ENCODE measurements at regions not wholly inside any gene's neighbourhood (a gene's known extent, or its start where the extent isn't known, plus 50 kb on each side); places are given as distances from the start of the nearest gene placed in this dataset.

GRCh38 chrX:5180135-5180741 is 1048.4 kb downstream of the NLGN4X start:
- TF ChIP-seq, protein P1, sequence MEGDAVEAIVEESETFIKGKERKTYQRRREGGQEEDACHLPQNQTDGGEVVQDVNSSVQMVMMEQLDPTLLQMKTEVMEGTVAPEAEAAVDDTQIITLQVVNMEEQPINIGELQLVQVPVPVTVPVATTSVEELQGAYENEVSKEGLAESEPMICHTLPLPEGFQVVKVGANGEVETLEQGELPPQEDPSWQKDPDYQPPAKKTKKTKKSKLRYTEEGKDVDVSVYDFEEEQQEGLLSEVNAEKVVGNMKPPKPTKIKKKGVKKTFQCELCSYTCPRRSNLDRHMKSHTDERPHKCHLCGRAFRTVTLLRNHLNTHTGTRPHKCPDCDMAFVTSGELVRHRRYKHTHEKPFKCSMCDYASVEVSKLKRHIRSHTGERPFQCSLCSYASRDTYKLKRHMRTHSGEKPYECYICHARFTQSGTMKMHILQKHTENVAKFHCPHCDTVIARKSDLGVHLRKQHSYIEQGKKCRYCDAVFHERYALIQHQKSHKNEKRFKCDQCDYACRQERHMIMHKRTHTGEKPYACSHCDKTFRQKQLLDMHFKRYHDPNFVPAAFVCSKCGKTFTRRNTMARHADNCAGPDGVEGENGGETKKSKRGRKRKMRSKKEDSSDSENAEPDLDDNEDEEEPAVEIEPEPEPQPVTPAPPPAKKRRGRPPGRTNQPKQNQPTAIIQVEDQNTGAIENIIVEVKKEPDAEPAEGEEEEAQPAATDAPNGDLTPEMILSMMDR (IDR thresholded peaks at IDR 0.05), result no peak
- TF ChIP-seq POLR2A (IDR thresholded peaks at IDR 0.05), result no peak
